H9 (cell line): ENCODE measurements at regions not wholly inside any gene's neighbourhood (a gene's known extent, or its start where the extent isn't known, plus 50 kb on each side); places are given as distances from the start of the nearest gene placed in this dataset.

ENCODE experiments used
- DNase-seq: peaks from one replicate; pipeline ENCODE4 v3.0.0-alpha.2; 2017
- H2AFZ ChIP-seq: one replicate; pipeline ENCODE4 v1.6.1; 2013; ENCODE audit warnings: mild to moderate bottlenecking, low read length, control low read depth, moderate library complexity
- H2AK5ac ChIP-seq: 2 replicates; pipeline ENCODE4 v1.6.1; 2013; ENCODE audit warnings: low read length, control low read depth, mixed read lengths; ENCODE audit not compliant: insufficient read length
- H2BK120ac ChIP-seq: one replicate; pipeline ENCODE4 v1.6.1; 2013; ENCODE audit warnings: low read depth, mild to moderate bottlenecking, low read length, control low read depth, inconsistent platforms; ENCODE audit not compliant: poor library complexity, severe bottlenecking
- H2BK12ac ChIP-seq: 2 replicates; pipeline ENCODE4 v1.6.1; 2013; ENCODE audit warnings: low read length, control low read depth, mixed read lengths, low read depth; ENCODE audit not compliant: insufficient read length
- H2BK15ac ChIP-seq: 2 replicates; pipeline ENCODE4 v1.6.1; 2013; ENCODE audit warnings: low read depth, low read length, control low read depth
- H2BK20ac ChIP-seq: one replicate; pipeline ENCODE4 v1.6.1; 2013; ENCODE audit warnings: low read depth, mild to moderate bottlenecking, low read length, control low read depth, inconsistent platforms; ENCODE audit not compliant: poor library complexity, severe bottlenecking
- H2BK5ac ChIP-seq: 2 replicates; pipeline ENCODE4 v1.6.1; 2013; ENCODE audit warnings: low read length, control low read depth, mixed read lengths; ENCODE audit not compliant: insufficient read length
- H3K14ac ChIP-seq: 2 replicates; pipeline ENCODE4 v1.6.1; 2013; ENCODE audit warnings: low read length, control low read depth; ENCODE audit not compliant: insufficient read depth
- H3K18ac ChIP-seq: 2 replicates; pipeline ENCODE4 v1.6.1; 2013; ENCODE audit warnings: low read depth, mild to moderate bottlenecking, mixed read lengths, low read length, control low read depth; ENCODE audit not compliant: insufficient read length
- H3K23ac ChIP-seq: 2 replicates; pipeline ENCODE4 v1.6.1; 2013; ENCODE audit warnings: low read length, control low read depth, mixed read lengths, low read depth; ENCODE audit not compliant: insufficient read length
- H3K23me2 ChIP-seq: 2 replicates; pipeline ENCODE4 v1.6.1; 2013; ENCODE audit warnings: low read depth, mild to moderate bottlenecking, mixed read lengths, low read length, control low read depth; ENCODE audit not compliant: insufficient read length, poor library complexity, severe bottlenecking
- H3K27ac ChIP-seq: 2 replicates; pipeline ENCODE4 v1.5.1; 2013; ENCODE audit warnings: low read length, control low read depth, mixed read lengths, low read depth; ENCODE audit not compliant: insufficient read length
- H3K27me3 ChIP-seq: 2 replicates; pipeline ENCODE4 v1.6.1; 2013; ENCODE audit warnings: low read length, control low read depth, inconsistent platforms; ENCODE audit not compliant: insufficient read depth
- H3K4ac ChIP-seq: 2 replicates; pipeline ENCODE4 v1.6.1; 2013; ENCODE audit warnings: low read depth, mild to moderate bottlenecking, control low read depth, inconsistent platforms, low read length, moderate library complexity
- H3K4me1 ChIP-seq: 2 replicates; pipeline ENCODE4 v1.6.1; 2013; ENCODE audit warnings: low read length, control low read depth, inconsistent platforms; ENCODE audit not compliant: insufficient read depth
- H3K4me2 ChIP-seq: 2 replicates; pipeline ENCODE4 v1.6.1; 2013; ENCODE audit warnings: low read length, control low read depth, mixed read lengths; ENCODE audit not compliant: insufficient read length, insufficient read depth
- H3K56ac ChIP-seq: 2 replicates; pipeline ENCODE4 v1.6.1; 2013; ENCODE audit warnings: low read depth, mild to moderate bottlenecking, mixed read lengths, low read length, control low read depth; ENCODE audit not compliant: insufficient read length
- H3K79me1 ChIP-seq: 2 replicates; pipeline ENCODE4 v1.6.1; 2013; ENCODE audit warnings: low read depth, mild to moderate bottlenecking, moderate library complexity, low read length, control low read depth, inconsistent platforms; ENCODE audit not compliant: insufficient read depth, poor library complexity, severe bottlenecking
- H3K79me2 ChIP-seq: 2 replicates; pipeline ENCODE4 v1.6.1; 2013; ENCODE audit warnings: low read length, control low read depth, inconsistent platforms; ENCODE audit not compliant: insufficient read depth
- H3K9ac ChIP-seq: 2 replicates; pipeline ENCODE4 v1.6.1; 2013; ENCODE audit warnings: low read length, control low read depth, mixed read lengths; ENCODE audit not compliant: insufficient read length; ENCODE audit errors: extremely low read depth
- H3K9me3 ChIP-seq: one replicate; pipeline ENCODE4 v1.6.1; 2013; ENCODE audit warnings: low read depth, low read length, inconsistent platforms; ENCODE audit not compliant: control insufficient read depth
- H3T11ph ChIP-seq: one replicate; pipeline ENCODE4 v1.6.1; 2013; ENCODE audit warnings: mild to moderate bottlenecking, low read length, control low read depth, inconsistent platforms
- H4K20me1 ChIP-seq: one replicate; pipeline ENCODE4 v1.6.1; 2013; ENCODE audit not compliant: control insufficient read depth, insufficient read length, insufficient read depth
- H4K5ac ChIP-seq: 2 replicates; pipeline ENCODE4 v1.6.1; 2013; ENCODE audit warnings: low read depth, mild to moderate bottlenecking, mixed read lengths, low read length, control low read depth; ENCODE audit not compliant: insufficient read length
- H4K8ac ChIP-seq: replicated peaks from 2 replicates; pipeline ENCODE4 v1.6.1; 2013; ENCODE audit warnings: low read length, control low read depth, mixed read lengths, low read depth; ENCODE audit not compliant: insufficient read length
- H4K91ac ChIP-seq: 2 replicates; pipeline ENCODE4 v1.6.1; 2013; ENCODE audit warnings: low read depth, mild to moderate bottlenecking, moderate library complexity, mixed read lengths, low read length, control low read depth; ENCODE audit not compliant: insufficient read length
- H3K27ac Mint-ChIP-seq, 3 experiments: 2 replicates in 2 of 3; 3 replicates in 1 of 3; pipeline ENCODE4 v1.8.0; 2020 to 2021; ENCODE audit warnings: mixed read lengths in 3 of 3, mild to moderate bottlenecking in 1 of 3, moderate library complexity in 1 of 3
- H3K27me3 Mint-ChIP-seq: 2 replicates; pipeline ENCODE4 v1.8.0; 2021; ENCODE audit warnings: low read depth, mild to moderate bottlenecking, moderate library complexity, mixed read lengths
- H3K36me3 Mint-ChIP-seq, 3 experiments: 2 replicates in 2 of 3; 3 replicates in 1 of 3; pipeline ENCODE4 v1.8.0; 2020 to 2021; ENCODE audit warnings: low read depth in 3 of 3, mixed read lengths in 3 of 3; ENCODE audit not compliant: insufficient read depth in 1 of 3
- H3K4me1 Mint-ChIP-seq, 2 experiments: 2 replicates each; pipeline ENCODE4 v1.8.0; 2020; ENCODE audit warnings: mixed read lengths in 2 of 2
- H3K4me3 Mint-ChIP-seq, 2 experiments: 2 replicates in 1 of 2; 3 replicates in 1 of 2; pipeline ENCODE4 v1.8.0; 2020 to 2021; ENCODE audit warnings: mild to moderate bottlenecking in 2 of 2, mixed read lengths in 2 of 2, moderate library complexity in 1 of 2
- H3K9me3 Mint-ChIP-seq, 2 experiments: 2 replicates in 1 of 2; 3 replicates in 1 of 2; pipeline ENCODE4 v1.8.0; 2020; ENCODE audit warnings: mild to moderate bottlenecking in 2 of 2, mixed read lengths in 2 of 2, moderate library complexity in 1 of 2
- CTCF ChIP-seq: fragments of 200-600 bp; sonication (generic); conservative IDR thresholded peaks from 3 replicates; pipeline ENCODE4 v1.8.0; 2021; ENCODE audit warnings: antibody characterized with exemption, mild to moderate bottlenecking
- WGBS: extraction: QIAGEN DNeasy Blood & Tissue Kit; methylation state at CpG from one replicate; pipeline ENCODE4 v1.1.7; 2013; ENCODE audit warnings: missing lambda C conversion rate, low lambda C conversion rate, mixed read lengths; ENCODE audit not compliant: insufficient read length; ENCODE audit errors: extremely low coverage; 5-methylcytosine and 5-hydroxymethylcytosine counted together

GRCh38 chr6:140044626-140045025, 670.2 kb upstream of the CITED2 start:
- Histone ChIP-seq H3K4me1 (0 out of 2 replicates have a peak, but pooled peaks cover 3% of the 10 kb centered on the region), H4K20me1 (no peaks in the 10 kb centered on the region), H4K91ac (no peak overlapping the region), H2BK5ac (no peak overlapping the region), H2BK12ac (no peak overlapping the region), H3K4me2 (no peak overlapping the region), H3K27me3 (no peaks in the 10 kb centered on the region), H3T11ph (no peak overlapping the region), H3K27ac (no peak overlapping the region), H3K79me1 (no peaks in the 10 kb centered on the region), H3K23me2 (no peaks in the 10 kb centered on the region), H2BK15ac (no peak overlapping the region), H3K23ac (no peak overlapping the region), H2AK5ac (no peak overlapping the region), H4K8ac (no peak overlapping the region), H2AFZ (no peak overlapping the region), H3K9me3 (no peaks in the 10 kb centered on the region), H3K9ac (no peak overlapping the region), H4K5ac (no peak overlapping the region), H3K14ac (no peak overlapping the region), H3K4ac (no peak overlapping the region), H2BK20ac (no peak overlapping the region), H3K56ac (no peak overlapping the region), H3K79me2 (no peaks in the 10 kb centered on the region), H2BK120ac (no peak overlapping the region), H3K18ac (no peak overlapping the region)
- WGBS: no CpG with 5 or more reads among the region's 1 CpG
- Mint-ChIP-seq H3K9me3 (peaks cover 0 to 2% of the 10 kb centered on the region in 2 experiments; a peak in 1 of 5 replicates), H3K4me1 (peaks cover 15 to 22% of the 10 kb centered on the region in 2 experiments), H3K4me3 (no peak overlapping the region), H3K27me3 (no peaks in the 10 kb centered on the region), H3K27ac (no peak overlapping the region; a peak in 1 of 7 replicates), H3K36me3 (no peaks in the 10 kb centered on the region; a peak in 1 of 7 replicates)
- DNase-seq: no peak
- no peak for TF ChIP-seq CTCF
